Astrocyte of the cerebellum (primary cell): ENCODE measurements at regions not wholly inside any gene's neighbourhood (a gene's known extent, or its start where the extent isn't known, plus 50 kb on each side); places are given as distances from the start of the nearest gene placed in this dataset.

Experiments
- DNase-seq: peaks from one replicate; pipeline ENCODE4 v3.0.0-alpha.2; 2011; ENCODE audit warnings: low read depth
- H3K4me3 ChIP-seq: 2 replicates; pipeline ENCODE4 v1.5.1; 2011; ENCODE audit warnings: mild to moderate bottlenecking, low read depth, low read length, moderate library complexity
- CTCF ChIP-seq: IDR thresholded peaks from 2 replicates; pipeline ENCODE4 v1.5.1; 2012; ENCODE audit warnings: low read length, low read depth, moderate library complexity, mild to moderate bottlenecking; ENCODE audit errors: missing control alignments
- in situ Hi-C: cut with HindIII; loops from 2 replicates; pipeline ENCODE4 v1.10.0; 2017; ENCODE audit warnings: low sequenced_read_pairs

GRCh38 chr18:2212598-2213205, 358.6 kb downstream of the METTL4 start:
- no peak for TF ChIP-seq CTCF
- in situ Hi-C loops: no loop called here
- H3K4me3 ChIP-seq: no peak overlapping the region
- DNase-seq: no peak

- DNase-seq: no peak
- no peak for TF ChIP-seq CTCF
- in situ Hi-C loops: no loop called here
- no peak overlapping the region for H3K4me3 ChIP-seq
Observed at GRCh38 chr18:2213905-2214304, 357.4 kb downstream of the METTL4 start.

- in situ Hi-C loops: no loop called here
- TF ChIP-seq CTCF: no peak
- no peak overlapping the region for H3K4me3 ChIP-seq
- DNase-seq: no peak
Observed at GRCh38 chr18:2217356-2217755, 353.9 kb downstream of the METTL4 start.

- in situ Hi-C loops: no loop called here
- H3K4me3 ChIP-seq: no peak overlapping the region
- no peak for DNase-seq
- no peak for TF ChIP-seq CTCF
Observed at GRCh38 chr18:2218101-2218500, 353.2 kb downstream of the METTL4 start.

GRCh38 chr18:2219706-2220105, 351.6 kb downstream of the METTL4 start:
- TF ChIP-seq CTCF: no peak
- no peak for DNase-seq
- in situ Hi-C loops: no loop called here
- H3K4me3 ChIP-seq: no peak overlapping the region

GRCh38 chr18:2222270-2223185, 348.8 kb downstream of the METTL4 start:
- no peak for DNase-seq
- H3K4me3 ChIP-seq: no peak overlapping the region
- no peak for TF ChIP-seq CTCF
- in situ Hi-C loops: no loop called here
